K562 (cell line): ENCODE measurements at regions not wholly inside any gene's neighbourhood (a gene's known extent, or its start where the extent isn't known, plus 50 kb on each side); places are given as distances from the start of the nearest gene placed in this dataset.

Experiments
- ATAC-seq: fragments of 200-7000 bp; cut with Tn5 transposase; 3 replicates; pipeline ENCODE4 v1.9.1; 2020; ENCODE audit warnings: moderate library complexity
- BruUV-seq: library from RNA; stranded (reverse); fragments of 400-500 nt; replicated peaks from 2 replicates; lab custom pipeline; 2021; lab: Mats Ljungman, UMichigan
- CTCF ChIA-PET: fragments of 300-600 bp; formaldehyde crosslinking; extraction: SDS; loops from one replicate; lab custom pipeline; 2021; ENCODE audit warnings: low intra/inter-chr PET ratio; lab: Yijun Ruan, JAX
- POLR2A ChIA-PET: fragments of 300-600, 350-650 bp; sonication (Branson Sonifier 250); formaldehyde crosslinking; extraction: SDS; loops from one replicate; lab custom pipeline; 2021; ENCODE audit warnings: antibody characterized with exemption, inconsistent platforms; lab: Yijun Ruan, JAX
- DNase-seq, 4 experiments: peaks; one replicate each; pipeline versions ENCODE4 v3.0.0 to v3.0.0-alpha.2; 2011 to 2018; ENCODE audit warnings: low spot score in 3 of 4, mixed read lengths in 3 of 4; ENCODE audit errors: extremely low read depth in 1 of 4
- FAIRE-seq: peaks from 2 replicates; lab custom pipeline; 2011; peaks lifted over from hg19 to GRCh38; lab: Jason Lieb, UNC
- H2AFZ ChIP-seq: 2 replicates; pipeline ENCODE4 v1.6.0; 2011; ENCODE audit warnings: low read depth, low read length, control low read depth, inconsistent platforms
- H3K27ac ChIP-seq: fragments of 200-600 bp; 3 replicates; pipeline ENCODE4 v1.8.0; 2011; ENCODE audit warnings: low read depth, mild to moderate bottlenecking, control low read depth, inconsistent platforms, low read length, moderate library complexity, mixed read lengths; ENCODE audit errors: extremely low read depth
- H3K27me3 ChIP-seq, 2 experiments: fragments of 300-600 bp in 1 of 2; 2 replicates in 1 of 2; 3 replicates in 1 of 2; pipeline versions ENCODE4 v1.6.0 to v1.8.0; 2011; ENCODE audit warnings: inconsistent platforms in 2 of 2, low read length in 2 of 2, mild to moderate bottlenecking in 1 of 2, mixed read lengths in 1 of 2, moderate library complexity in 1 of 2; ENCODE audit not compliant: control insufficient read depth in 2 of 2, insufficient read depth in 2 of 2
- H3K36me3 ChIP-seq: fragments of 300-600 bp; 3 replicates; pipeline ENCODE4 v1.8.0; 2011; ENCODE audit warnings: mild to moderate bottlenecking, low read length, inconsistent platforms; ENCODE audit not compliant: control insufficient read depth, insufficient read depth
- H3K4me1 ChIP-seq, 2 experiments: fragments of 200-600 bp in 1 of 2; replicated peaks in 1 of 2; 2 replicates in 1 of 2; 3 replicates in 1 of 2; pipeline versions ENCODE4 v1.5.1 to v1.8.0; 2011; ENCODE audit warnings: inconsistent platforms in 2 of 2, low read length in 2 of 2, mild to moderate bottlenecking in 1 of 2, mixed read lengths in 1 of 2, moderate library complexity in 1 of 2; ENCODE audit not compliant: control insufficient read depth in 2 of 2, insufficient read depth in 2 of 2
- H3K4me2 ChIP-seq: 2 replicates; pipeline ENCODE4 v1.6.1; 2011; ENCODE audit warnings: low read length, control low read depth, inconsistent platforms, mixed read lengths; ENCODE audit not compliant: insufficient read depth
- H3K4me3 ChIP-seq: fragments of 200-600 bp; sonication (generic), shearing (Covaris generic); 2 replicates; pipeline ENCODE4 v1.5.1; 2016; ENCODE audit warnings: control low read depth, inconsistent platforms
- H3K79me2 ChIP-seq: fragments of 200-600 bp; 3 replicates; pipeline ENCODE4 v1.8.0; 2011; ENCODE audit warnings: low read length, inconsistent platforms; ENCODE audit not compliant: control insufficient read depth, insufficient read depth
- H3K9ac ChIP-seq, 2 experiments: 2 replicates each; pipeline versions ENCODE4 v1.6.0 to v1.6.1; 2011; ENCODE audit warnings: low read depth in 2 of 2, low read length in 2 of 2, control low read depth in 1 of 2, inconsistent platforms in 1 of 2, mild to moderate bottlenecking in 1 of 2, mixed read lengths in 1 of 2; ENCODE audit not compliant: insufficient read depth in 1 of 2
- H3K9me1 ChIP-seq: one replicate; pipeline ENCODE4 v1.6.0; 2011; ENCODE audit warnings: inconsistent platforms, mild to moderate bottlenecking, low read length, moderate library complexity; ENCODE audit not compliant: control insufficient read depth, insufficient read depth
- H3K9me3 ChIP-seq: replicated peaks from 2 replicates; pipeline ENCODE4 v1.5.1; 2011; ENCODE audit warnings: low read depth, low read length, inconsistent platforms; ENCODE audit not compliant: control insufficient read depth, insufficient read depth
- H4K20me1 ChIP-seq: replicated peaks from 2 replicates; pipeline ENCODE4 v1.6.1; 2011; ENCODE audit warnings: low read length, inconsistent platforms, mixed read lengths; ENCODE audit not compliant: control insufficient read depth, insufficient read depth
- CEBPB ChIP-seq: fragments of 450-650 bp; IDR thresholded peaks from 2 replicates; pipeline ENCODE4 v1.6.1; 2016; ENCODE audit warnings: missing genetic modification characterization, missing compliant biosample characterization
- CEBPG ChIP-seq, 3 experiments: fragments of 200-800 bp in 1 of 3; sonication (Bioruptor generic) in 1 of 3; sonication (generic) in 1 of 3; formaldehyde crosslinking in 1 of 3; IDR thresholded peaks in 2 of 3; conservative IDR thresholded peaks in 1 of 3; 2 replicates each; pipeline versions ENCODE4 v1.6.1 to v1.8.0; 2016 to 2022; ENCODE audit warnings: missing compliant biosample characterization in 2 of 3, missing genetic modification characterization in 2 of 3, mild to moderate bottlenecking in 1 of 3, missing genetic modification reagents in 1 of 3
- EHMT2 ChIP-seq: fragments of 450-650 bp; IDR thresholded peaks from 2 replicates; pipeline ENCODE4 v1.6.1; 2018; ENCODE audit warnings: antibody characterized with exemption
- FOS ChIP-seq: IDR thresholded peaks from 3 replicates; pipeline ENCODE4 v1.6.1; 2011; ENCODE audit not compliant: insufficient read length; ENCODE audit errors: extremely low read depth
- HNRNPUL1 ChIP-seq: fragments of 200-400 bp; formaldehyde crosslinking; IDR thresholded peaks from 2 replicates; pipeline ENCODE4 v1.6.1; 2017; ENCODE audit warnings: low read length
- L3MBTL2 ChIP-seq: fragments of 450-650 bp; IDR thresholded peaks from 2 replicates; pipeline ENCODE4 v1.6.1; 2016; ENCODE audit warnings: mild to moderate bottlenecking, moderate library complexity
- MTF1 ChIP-seq: fragments of 250-450 bp; sonication (Bioruptor Pico); IDR thresholded peaks from 2 replicates; pipeline ENCODE4 v1.9.0; 2021; ENCODE audit warnings: moderate library complexity, mild to moderate bottlenecking, inconsistent platforms, borderline replicate concordance
- MYC ChIP-seq, 2 experiments: fragments of 250-450 bp in 1 of 2; sonication (Bioruptor Pico) in 1 of 2; IDR thresholded peaks; 2 replicates each; pipeline versions ENCODE4 v1.5.1 to v1.6.1; 2012 to 2021; ENCODE audit warnings: low read depth in 2 of 2, borderline replicate concordance in 1 of 2, improper control_type of control experiment in 1 of 2, low read length in 1 of 2, mild to moderate bottlenecking in 1 of 2, moderate library complexity in 1 of 2
- NFIC ChIP-seq: fragments of 450-650 bp; IDR thresholded peaks from 2 replicates; pipeline ENCODE4 v1.6.1; 2017; ENCODE audit warnings: mild to moderate bottlenecking, inconsistent platforms
- SMARCE1 ChIP-seq: fragments of 450-650 bp; IDR thresholded peaks from 2 replicates; pipeline ENCODE4 v1.7.1; 2016; ENCODE audit warnings: mild to moderate bottlenecking
- SPI1 ChIP-seq: IDR thresholded peaks from 2 replicates; pipeline ENCODE4 v1.6.1; 2011; ENCODE audit warnings: low read depth, low read length, control low read depth, borderline replicate concordance
- TRIM24 ChIP-seq, 2 experiments: fragments of 450-650 bp; IDR thresholded peaks; 2 replicates each; pipeline ENCODE4 v1.6.1; 2016
- WHSC1 ChIP-seq: IDR thresholded peaks from one replicate; pipeline ENCODE4 v1.6.1; 2012; ENCODE audit warnings: low read length, control low read depth, inconsistent platforms
- ZNF239 ChIP-seq: fragments of 250-450 bp; sonication (Bioruptor Pico); IDR thresholded peaks from 2 replicates; pipeline ENCODE4 v1.4.0; 2020; ENCODE audit warnings: mild to moderate bottlenecking
- WGBS: fragments of 100-300 bp; shearing (Covaris generic); methylation state at CpG from one replicate; pipeline ENCODE4 v1.1.6; 2016; ENCODE audit warnings: low coverage, mixed read lengths; ENCODE audit not compliant: insufficient coverage; ENCODE audit errors: missing lambda C conversion rate; 5-methylcytosine and 5-hydroxymethylcytosine counted together
- in situ Hi-C: fragments of 300-500 bp; cut with MboI; formaldehyde crosslinking; loops from 4 replicates; pipeline ENCODE4 v1.15.0; 2018; ENCODE audit warnings: inconsistent platforms, mixed read lengths
- intact Hi-C: fragments of 100-400 bp; cut with micrococcal nuclease; formaldehyde crosslinking; loops from 2 replicates; pipeline ENCODE4 v1.14.2; 2022
- TF ChIP-seq, protein P1 (sequence below), 2 experiments: fragments of 450-650 bp; formaldehyde crosslinking in 1 of 2; IDR thresholded peaks; 2 replicates each; pipeline versions ENCODE4 v1.4.0 to v1.6.1; 2014 to 2020; ENCODE audit warnings: mild to moderate bottlenecking in 2 of 2, borderline replicate concordance in 1 of 2, low read depth in 1 of 2

DNA sequence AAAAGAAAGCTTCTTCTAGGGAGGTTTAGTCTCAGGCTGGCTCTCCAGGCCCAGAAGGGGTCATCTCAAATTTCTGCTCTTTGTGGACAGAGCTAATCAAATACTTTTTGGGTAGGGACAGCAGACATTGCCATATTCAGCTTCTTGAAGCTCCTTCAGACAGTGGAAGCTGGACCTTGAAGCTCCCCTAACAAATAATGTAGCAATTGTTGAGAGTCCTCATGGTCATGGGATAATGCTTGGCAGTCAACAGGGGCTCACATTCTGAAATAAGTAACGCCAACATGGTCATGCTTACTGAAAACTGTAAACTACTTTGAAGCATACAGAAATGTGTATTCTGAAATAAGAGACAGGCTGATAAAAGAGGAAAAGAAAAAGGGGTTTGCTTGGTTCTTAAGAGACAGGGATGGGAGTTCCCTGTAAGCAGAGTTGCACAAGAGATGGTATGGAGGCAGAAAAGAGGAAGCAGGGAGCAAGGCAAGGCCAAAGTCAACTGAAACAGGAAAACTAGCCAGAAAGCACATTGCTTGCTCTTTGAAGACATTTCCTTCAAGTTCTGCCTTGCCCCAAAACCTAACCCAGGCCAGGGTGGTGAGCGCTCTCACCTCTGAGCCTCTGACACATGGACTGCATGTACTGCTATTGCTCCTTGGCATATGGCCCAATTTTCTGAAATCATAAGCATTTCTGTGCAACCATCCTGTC is 53.1 kb upstream of the KMT2E start:
- H4K20me1 ChIP-seq = no peaks in the 10 kb centered on the region
- no peaks in the 10 kb centered on the region for H3K9me1 ChIP-seq
- H3K4me2 ChIP-seq = no peak overlapping the region; the same call in 1 of the 2 replicates
- WGBS = 67% methylated on average over 2 of the region's 2 CpGs
- H3K4me3 ChIP-seq = no peak overlapping the region
- H3K4me1 ChIP-seq = peaks cover 5 to 46% of the 10 kb centered on the region in 2 experiments
- H3K79me2 ChIP-seq = no peaks in the 10 kb centered on the region
- ChIA-PET CTCF (no interaction called here), POLR2A (no interaction called here)
- intact Hi-C loops (no loop called here), in situ Hi-C loops (no loop called here)
- peak overlapping the region; percentile 51 for H2AFZ ChIP-seq
- no TSS peak for BruUV-seq
- no peaks in the 10 kb centered on the region for H3K9me3 ChIP-seq
- H3K27ac ChIP-seq = no peak overlapping the region; the same call in 2 of the 3 replicates
- no peaks in the 10 kb centered on the region for H3K36me3 ChIP-seq
- no peak for FAIRE-seq
- no peak for ATAC-seq
- H3K27me3 ChIP-seq = no peaks in the 10 kb centered on the region
- H3K9ac ChIP-seq = no peak overlapping the region
- no peak for DNase-seq
- peak; percentile 48; the same call in 1 of the 2 replicates for TF ChIP-seq SMARCE1
- peak; percentile 45; the same call in 1 of the 2 replicates for TF ChIP-seq NFIC
- peak; percentile 94 for TF ChIP-seq SPI1
- TF ChIP-seq EHMT2 = peak; percentile 47; the same call in 1 of the 2 replicates
- TF ChIP-seq CEBPB (tag) = peak; percentile 97
- TF ChIP-seq, protein P1, sequence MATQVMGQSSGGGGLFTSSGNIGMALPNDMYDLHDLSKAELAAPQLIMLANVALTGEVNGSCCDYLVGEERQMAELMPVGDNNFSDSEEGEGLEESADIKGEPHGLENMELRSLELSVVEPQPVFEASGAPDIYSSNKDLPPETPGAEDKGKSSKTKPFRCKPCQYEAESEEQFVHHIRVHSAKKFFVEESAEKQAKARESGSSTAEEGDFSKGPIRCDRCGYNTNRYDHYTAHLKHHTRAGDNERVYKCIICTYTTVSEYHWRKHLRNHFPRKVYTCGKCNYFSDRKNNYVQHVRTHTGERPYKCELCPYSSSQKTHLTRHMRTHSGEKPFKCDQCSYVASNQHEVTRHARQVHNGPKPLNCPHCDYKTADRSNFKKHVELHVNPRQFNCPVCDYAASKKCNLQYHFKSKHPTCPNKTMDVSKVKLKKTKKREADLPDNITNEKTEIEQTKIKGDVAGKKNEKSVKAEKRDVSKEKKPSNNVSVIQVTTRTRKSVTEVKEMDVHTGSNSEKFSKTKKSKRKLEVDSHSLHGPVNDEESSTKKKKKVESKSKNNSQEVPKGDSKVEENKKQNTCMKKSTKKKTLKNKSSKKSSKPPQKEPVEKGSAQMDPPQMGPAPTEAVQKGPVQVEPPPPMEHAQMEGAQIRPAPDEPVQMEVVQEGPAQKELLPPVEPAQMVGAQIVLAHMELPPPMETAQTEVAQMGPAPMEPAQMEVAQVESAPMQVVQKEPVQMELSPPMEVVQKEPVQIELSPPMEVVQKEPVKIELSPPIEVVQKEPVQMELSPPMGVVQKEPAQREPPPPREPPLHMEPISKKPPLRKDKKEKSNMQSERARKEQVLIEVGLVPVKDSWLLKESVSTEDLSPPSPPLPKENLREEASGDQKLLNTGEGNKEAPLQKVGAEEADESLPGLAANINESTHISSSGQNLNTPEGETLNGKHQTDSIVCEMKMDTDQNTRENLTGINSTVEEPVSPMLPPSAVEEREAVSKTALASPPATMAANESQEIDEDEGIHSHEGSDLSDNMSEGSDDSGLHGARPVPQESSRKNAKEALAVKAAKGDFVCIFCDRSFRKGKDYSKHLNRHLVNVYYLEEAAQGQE (IDR thresholded peaks at IDR 0.05; ENCODE audit: borderline replicate concordance) = 0 out of 2 replicates have a peak, but pooled peaks have one; percentile 2
- TF ChIP-seq, protein P1 (CRISPR knock-in tag; IDR thresholded peaks at IDR 0.05; ENCODE audit: low read depth) = no peak
- TF ChIP-seq CEBPG (CRISPR knock-in tag; IDR thresholded peaks at IDR 0.05) = peak; percentile 62
- TF ChIP-seq CEBPG (tag; conservative IDR thresholded peaks at IDR 0.05 in 1 of 2, IDR thresholded peaks at IDR 0.05 in 1 of 2) = peak; percentile 73 to 90
- peak; percentile 27; the same call in 1 of the 2 replicates for TF ChIP-seq MYC (IDR thresholded peaks at IDR 0.05; ENCODE audit: low read depth, low read length)
- no peak for TF ChIP-seq MYC (CRISPR knock-in tag; IDR thresholded peaks at IDR 0.05; ENCODE audit: borderline replicate concordance, low read depth)
- TF ChIP-seq ZNF239 (CRISPR knock-in tag) = no peak
- no peak for TF ChIP-seq FOS
- no peak for TF ChIP-seq MTF1 (CRISPR knock-in tag)
- no peak for TF ChIP-seq HNRNPUL1
- no peak for TF ChIP-seq WHSC1
- TF ChIP-seq TRIM24 (IDR thresholded peaks at IDR 0.05) = 0 out of 4 replicates have a peak, but pooled peaks of 1 of the 2 experiments have one; percentile 21
- TF ChIP-seq L3MBTL2 = peak; percentile 75
